GM11168 (cell line): ENCODE measurements at regions not wholly inside any gene's neighbourhood (a gene's known extent, or its start where the extent isn't known, plus 50 kb on each side); places are given as distances from the start of the nearest gene placed in this dataset.
"Not testable (repeated sequence)": the region's sequence is repeated elsewhere in the genome, so short reads cannot be mapped to it uniquely, and the experiment has no call there.

ENCODE experiments used
- in situ Hi-C: fragments of 300-500 bp; cut with MboI; formaldehyde crosslinking; loops from one replicate; pipeline ENCODE4 v1.12.0; 2022; ENCODE audit warnings: low sequenced_read_pairs; ENCODE audit not compliant: unreplicated experiment

GRCh38 chr9:115295734-115296133, 177.8 kb upstream of the TNC start:
- in situ Hi-C loops: no loop called here

- in situ Hi-C loops: no loop called here
Observed at GRCh38 chr9:115296831-115297565, 179.0 kb upstream of the TNC start.

- in situ Hi-C loops: no loop called here
Observed at GRCh38 chr9:115300116-115300515, 182.2 kb upstream of the TNC start.

DNA sequence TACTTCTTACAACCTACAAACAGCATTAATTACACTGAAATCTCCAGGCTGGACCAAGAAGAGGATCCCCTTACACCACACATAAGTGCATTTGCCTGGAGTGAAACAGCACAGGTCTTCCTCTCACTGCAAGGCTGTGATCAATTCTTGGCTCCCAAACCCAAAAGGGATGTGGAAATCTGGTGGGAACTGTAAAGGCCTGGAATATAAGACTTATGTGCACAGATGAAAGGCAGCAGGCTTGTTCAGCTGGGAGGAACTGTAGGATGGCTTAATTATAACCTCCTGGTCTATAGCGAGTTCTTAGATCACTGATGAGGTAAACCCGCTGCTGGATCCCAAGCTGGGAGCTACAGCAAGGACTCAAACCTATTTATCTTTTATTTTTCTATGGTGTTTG, 182.9 kb upstream of the TNC start:
- in situ Hi-C loops: no loop called here

- in situ Hi-C loops: no loop called here
Observed at GRCh38 chr9:115301581-115301980, 183.6 kb upstream of the TNC start.

DNA sequence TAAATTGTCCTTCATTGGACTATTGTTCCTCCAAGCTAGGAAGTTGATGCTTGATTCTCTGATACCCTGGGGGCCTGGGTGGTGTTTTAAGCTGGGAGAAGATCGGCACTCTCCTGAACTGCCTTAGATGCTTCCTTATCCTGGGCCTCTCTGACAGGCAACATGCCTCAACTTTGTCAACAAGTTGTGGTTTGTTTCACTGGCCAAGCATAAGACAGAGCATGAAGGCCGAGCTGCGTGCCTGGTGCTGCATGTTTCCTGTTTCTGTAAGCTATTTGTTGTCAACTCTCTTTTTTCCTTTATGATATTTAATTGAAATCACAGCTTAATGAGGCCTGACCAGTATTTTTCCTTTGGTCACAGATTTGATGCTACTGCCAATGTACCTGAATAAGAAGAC, 187.6 kb upstream of the TNC start:
- in situ Hi-C loops: no loop called here

GRCh38 chr9:115306865-115307264, 188.9 kb upstream of the TNC start:
- in situ Hi-C loops: no loop called here

- in situ Hi-C loops: no loop called here
Observed at GRCh38 chr9:115313545-115313944, 195.6 kb upstream of the TNC start.

- in situ Hi-C loops: no loop called here
Observed at GRCh38 chr9:115326461-115326860, 208.5 kb upstream of the TNC start.

DNA sequence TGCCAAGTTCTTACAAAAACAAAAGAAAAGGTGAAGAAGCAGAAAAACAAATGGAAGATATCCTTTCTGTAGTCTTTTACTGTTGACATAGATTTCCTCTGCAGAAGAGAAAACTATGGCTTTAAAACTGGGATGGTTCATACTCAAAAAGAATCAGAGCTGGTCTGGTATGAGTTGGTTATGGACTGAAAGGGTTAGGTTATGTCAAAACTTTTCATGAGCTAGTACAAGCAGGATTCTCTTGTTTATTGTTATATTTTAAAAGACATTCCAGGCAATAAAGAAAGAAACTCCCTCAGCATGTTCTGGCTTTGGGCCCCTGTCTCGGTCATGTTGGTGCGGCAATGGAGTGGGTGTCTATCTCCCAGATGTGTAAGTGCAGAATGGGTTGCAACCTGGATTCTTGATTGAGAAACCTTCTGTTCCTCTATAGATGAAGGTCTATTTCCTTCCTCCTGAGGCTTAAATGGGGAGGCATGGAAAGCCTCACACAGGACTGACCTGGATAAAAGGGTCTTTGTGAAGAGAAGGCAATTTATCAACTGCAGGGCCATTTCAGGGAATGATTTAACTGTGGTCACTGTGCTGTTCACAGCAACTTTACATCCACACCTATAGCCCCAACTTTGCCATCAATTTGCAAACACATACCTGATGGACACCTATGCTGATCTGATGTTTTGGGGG, 209.6 kb upstream of the TNC start:
- in situ Hi-C loops: no loop called here

DNA sequence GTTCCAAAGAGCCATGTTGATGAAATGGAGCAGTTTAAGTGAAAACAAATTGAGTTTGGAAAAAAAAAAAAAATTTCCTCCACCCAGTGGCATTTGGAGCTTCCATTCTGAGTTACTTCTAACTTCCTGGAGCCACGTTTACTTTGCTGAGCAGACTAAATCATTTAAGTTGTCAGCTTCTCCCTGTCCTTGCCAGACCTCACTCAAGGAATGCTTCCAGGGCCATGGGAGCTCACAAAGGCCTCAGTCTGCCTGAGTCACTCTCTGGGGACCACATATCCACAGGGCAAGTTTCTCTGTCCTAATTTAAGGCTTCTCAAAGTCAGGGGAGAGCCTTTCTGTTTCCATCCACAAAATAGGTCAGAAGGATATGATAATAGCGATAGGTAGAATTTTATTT, 210.3 kb upstream of the TNC start:
- in situ Hi-C loops: no loop called here

DNA sequence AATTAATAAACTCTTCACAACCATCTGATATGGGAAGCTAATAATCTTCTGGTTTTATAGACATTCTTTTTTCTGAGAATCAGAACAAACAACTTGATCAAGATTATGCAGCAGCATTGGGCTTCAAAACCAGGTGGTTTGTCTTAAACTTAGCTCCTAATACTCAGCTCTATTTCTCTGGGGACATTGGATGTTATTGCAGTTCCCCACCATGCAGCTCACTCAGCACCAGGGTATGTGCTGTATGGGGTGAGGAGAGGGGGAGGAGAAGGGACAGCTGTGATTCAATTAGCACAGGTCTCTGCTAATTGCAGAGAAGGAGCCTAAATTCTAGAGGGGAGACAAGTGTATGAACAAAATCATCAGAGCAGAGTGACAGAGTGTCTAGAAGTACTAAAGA, 210.7 kb upstream of the TNC start:
- in situ Hi-C loops: no loop called here

- in situ Hi-C loops: no loop called here
Observed at GRCh38 chr9:115333277-115334070, 215.5 kb upstream of the TNC start.

- in situ Hi-C loops: no loop called here
Observed at GRCh38 chr9:115335439-115335838, 217.5 kb upstream of the TNC start.

DNA sequence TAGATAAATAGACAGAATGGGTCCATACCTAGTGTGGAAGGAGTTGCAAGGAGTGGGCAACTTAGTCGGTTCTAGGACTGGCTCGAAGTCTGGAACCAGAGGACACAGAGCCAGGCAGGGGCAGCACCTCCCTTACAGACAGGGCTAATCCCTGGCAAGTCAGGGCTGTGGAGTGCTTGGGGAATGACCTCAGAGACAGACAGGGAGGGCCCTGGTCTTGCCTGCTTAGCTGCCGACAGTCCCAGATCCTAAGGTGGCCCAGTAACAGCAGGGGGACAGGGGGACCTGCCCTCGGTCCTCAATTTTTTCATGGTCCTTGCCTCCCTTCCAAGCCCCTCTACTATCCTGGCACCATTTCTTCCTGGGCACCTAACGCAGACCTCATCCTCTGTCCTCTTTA, 222.4 kb upstream of the TNC start:
- in situ Hi-C loops: no loop called here

DNA sequence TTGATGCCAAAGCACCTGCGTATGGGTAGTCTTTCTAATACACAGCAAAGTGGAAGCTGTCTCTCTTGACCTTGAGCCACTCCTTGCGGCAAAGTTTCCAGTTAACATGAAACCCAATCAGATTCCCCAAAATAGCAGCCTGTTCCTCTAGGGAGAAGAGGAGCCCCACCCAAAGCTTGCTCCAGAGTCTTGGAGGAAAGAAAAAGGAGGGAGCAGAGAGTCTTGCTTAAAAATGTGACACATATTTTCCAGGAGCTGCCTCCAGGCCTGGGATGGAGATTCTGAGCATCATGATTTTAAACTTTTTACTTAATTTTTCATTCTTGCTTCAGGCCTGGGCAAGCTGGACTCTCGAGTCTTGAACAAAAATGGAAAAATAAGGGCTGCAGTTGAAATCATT, 223.5 kb upstream of the TNC start:
- in situ Hi-C loops: no loop called here

- in situ Hi-C loops: not testable (repeated sequence)
Observed at GRCh38 chr9:115347776-115348175, 229.8 kb upstream of the TNC start.

GRCh38 chr9:115348936-115349335, 231.0 kb upstream of the TNC start:
- in situ Hi-C loops: not testable (repeated sequence)

DNA sequence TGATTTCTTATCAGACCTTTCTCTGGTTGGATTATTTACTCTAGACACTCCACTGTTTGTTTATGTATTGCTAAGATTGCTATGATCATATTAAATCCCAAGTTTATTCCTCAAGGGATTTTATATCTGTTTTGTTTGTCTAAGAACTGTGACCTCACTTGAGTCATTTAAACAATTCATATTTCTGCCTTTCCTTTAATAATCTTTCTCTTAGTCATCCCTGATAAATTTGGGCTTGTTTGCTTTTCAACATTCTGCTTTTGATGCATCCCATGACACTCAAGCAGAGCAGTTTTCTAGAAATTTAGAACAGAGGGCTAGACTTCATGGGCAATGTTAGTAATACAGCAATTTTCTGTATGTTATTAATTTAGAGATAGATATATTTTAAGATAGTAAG, 231.6 kb upstream of the TNC start:
- in situ Hi-C loops: no loop called here

- in situ Hi-C loops: no loop called here
Observed at GRCh38 chr9:115350548-115350947, 232.6 kb upstream of the TNC start.

- in situ Hi-C loops: no loop called here
Observed at GRCh38 chr9:115353681-115354080, 235.7 kb upstream of the TNC start.
